Thyroid gland (tissue), 4 donors: ENCODE measurements at regions not wholly inside any gene's neighbourhood (a gene's known extent, or its start where the extent isn't known, plus 50 kb on each side); places are given as distances from the start of the nearest gene placed in this dataset.
"Not testable (repeated sequence)": the region's sequence is repeated elsewhere in the genome, so short reads cannot be mapped to it uniquely, and the experiment has no call there.

Source experiments
- DNase-seq, 2 donors: peaks; one replicate each; pipeline ENCODE4 v3.0.0-alpha.2; 2019
- H3K27ac ChIP-seq, 3 donors: fragments of 200-600 bp; sonication (generic); 1 replicate in 2 of 3; 2 replicates in 1 of 3; pipeline ENCODE4 v1.5.1; 2016 to 2019; ENCODE audit warnings: mild to moderate bottlenecking in 1 of 3, moderate library complexity in 1 of 3
- H3K27me3 ChIP-seq: fragments of 200-600 bp; sonication (generic); one replicate; pipeline ENCODE4 v1.5.1; 2019
- H3K36me3 ChIP-seq, 2 donors: fragments of 200-600 bp; sonication (generic); one replicate each; pipeline ENCODE4 v1.5.1; 2016 to 2019
- H3K4me1 ChIP-seq, 2 donors: fragments of 200-600 bp; sonication (generic); one replicate each; pipeline ENCODE4 v1.5.1; 2017 to 2019
- H3K4me3 ChIP-seq, 3 donors: fragments of 200-600 bp; sonication (generic); replicated peaks in 1 of 3; 1 replicate in 2 of 3; 2 replicates in 1 of 3; pipeline ENCODE4 v1.5.1; 2016; ENCODE audit warnings: mild to moderate bottlenecking in 1 of 3
- H3K9me3 ChIP-seq: fragments of 200-600 bp; sonication (generic); one replicate; pipeline ENCODE4 v1.5.1; 2017
- POLR2A ChIP-seq, 2 donors: fragments of 450-650 bp; IDR thresholded peaks; one replicate each; pipeline ENCODE4 v1.6.1; 2017; ENCODE audit warnings: antibody characterized with exemption in 2 of 2, mild to moderate bottlenecking in 2 of 2, moderate library complexity in 1 of 2
- WGBS, 2 donors: methylation state at CpG; one replicate each; pipeline ENCODE4 v1.1.5; 2017; 5-methylcytosine and 5-hydroxymethylcytosine counted together
- intact Hi-C: fragments of 100-400 bp; cut with DNase I; formaldehyde crosslinking; loops from one replicate; pipeline ENCODE4 v1.15.1; 2023
- TF ChIP-seq, protein P1 (sequence below), 6 experiments: fragments of 200-600 bp in 3 of 6; fragments of 450-650 bp in 3 of 6; sonication (generic) in 3 of 6; IDR thresholded peaks; one replicate each; pipeline ENCODE4 v1.5.1; 2016 to 2019; ENCODE audit warnings: antibody characterized with exemption in 6 of 6, mild to moderate bottlenecking in 2 of 6, inconsistent platforms in 1 of 6, moderate library complexity in 1 of 6

DNA sequence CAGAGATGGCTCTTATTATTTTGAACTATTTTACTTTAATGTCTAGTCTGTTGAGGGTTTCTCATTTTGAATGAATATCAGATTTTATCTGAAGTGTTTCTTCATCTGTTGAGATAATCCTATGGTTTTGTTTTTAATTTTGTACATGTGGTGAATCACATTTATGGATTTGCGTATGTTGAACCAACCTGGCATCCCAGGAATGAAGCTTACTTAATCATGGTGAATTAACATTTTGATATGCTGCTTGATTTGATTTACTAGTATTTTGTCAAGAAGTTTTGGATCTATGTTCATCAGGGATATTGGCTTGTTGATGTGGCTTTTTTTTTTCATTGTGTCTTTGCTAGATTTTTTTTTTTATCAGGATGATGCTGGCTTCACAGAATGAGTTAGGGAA lies 2390.9 kb downstream of the PCDH7 start:
- 95 to 96% methylated on average over 1 of the region's 1 CpG for WGBS, 2 donors

DNA sequence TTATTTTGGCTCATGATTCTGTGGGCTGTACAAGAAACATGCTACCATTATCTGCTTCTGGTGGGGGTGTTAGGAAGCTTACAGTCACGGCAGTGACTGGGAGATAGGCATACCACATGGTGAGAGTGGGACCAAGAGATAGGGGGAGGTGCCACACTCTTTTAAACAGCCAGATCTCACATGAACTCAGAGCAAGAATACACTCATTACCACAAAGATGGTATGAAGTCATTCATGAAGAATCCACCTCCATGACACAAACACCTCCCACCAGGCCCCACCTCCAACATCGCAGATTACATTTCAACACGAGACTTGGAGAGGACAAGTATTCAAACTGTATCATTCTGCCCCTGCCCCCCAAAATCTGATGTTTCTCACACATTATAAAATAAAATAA lies 2396.7 kb downstream of the PCDH7 start:
- WGBS, 2 donors, result 89 to 93% methylated on average over 3 of the region's 3 CpGs
- Histone ChIP-seq H3K27me3 (no peaks in the 10 kb centered on the region), H3K4me1 (no peaks in the 10 kb centered on the region), H3K36me3 (no peaks in the 10 kb centered on the region), H3K27ac (no peak overlapping the region), H3K4me3 (no peak overlapping the region), H3K9me3 (no peaks in the 10 kb centered on the region)
- DNase-seq, result no peak
- no peak for TF ChIP-seq POLR2A (IDR thresholded peaks at IDR 0.05)
- intact Hi-C loops, result no loop called here

More for the DNA sequence above, 2390.9 kb downstream of the PCDH7 start:
- no peak for TF ChIP-seq POLR2A (IDR thresholded peaks at IDR 0.05)
- TF ChIP-seq, protein P1, sequence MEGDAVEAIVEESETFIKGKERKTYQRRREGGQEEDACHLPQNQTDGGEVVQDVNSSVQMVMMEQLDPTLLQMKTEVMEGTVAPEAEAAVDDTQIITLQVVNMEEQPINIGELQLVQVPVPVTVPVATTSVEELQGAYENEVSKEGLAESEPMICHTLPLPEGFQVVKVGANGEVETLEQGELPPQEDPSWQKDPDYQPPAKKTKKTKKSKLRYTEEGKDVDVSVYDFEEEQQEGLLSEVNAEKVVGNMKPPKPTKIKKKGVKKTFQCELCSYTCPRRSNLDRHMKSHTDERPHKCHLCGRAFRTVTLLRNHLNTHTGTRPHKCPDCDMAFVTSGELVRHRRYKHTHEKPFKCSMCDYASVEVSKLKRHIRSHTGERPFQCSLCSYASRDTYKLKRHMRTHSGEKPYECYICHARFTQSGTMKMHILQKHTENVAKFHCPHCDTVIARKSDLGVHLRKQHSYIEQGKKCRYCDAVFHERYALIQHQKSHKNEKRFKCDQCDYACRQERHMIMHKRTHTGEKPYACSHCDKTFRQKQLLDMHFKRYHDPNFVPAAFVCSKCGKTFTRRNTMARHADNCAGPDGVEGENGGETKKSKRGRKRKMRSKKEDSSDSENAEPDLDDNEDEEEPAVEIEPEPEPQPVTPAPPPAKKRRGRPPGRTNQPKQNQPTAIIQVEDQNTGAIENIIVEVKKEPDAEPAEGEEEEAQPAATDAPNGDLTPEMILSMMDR (IDR thresholded peaks at IDR 0.05), result no peak
- H3K27me3 ChIP-seq, result no peaks in the 10 kb centered on the region
- no peaks in the 10 kb centered on the region for H3K9me3 ChIP-seq
- H3K36me3 ChIP-seq, result no peaks in the 10 kb centered on the region
- intact Hi-C loops, result no loop called here
- H3K4me3 ChIP-seq, result no peak overlapping the region
- no peaks in the 10 kb centered on the region for H3K4me1 ChIP-seq
- H3K27ac ChIP-seq, result no peak overlapping the region
- DNase-seq, result no peak

DNA sequence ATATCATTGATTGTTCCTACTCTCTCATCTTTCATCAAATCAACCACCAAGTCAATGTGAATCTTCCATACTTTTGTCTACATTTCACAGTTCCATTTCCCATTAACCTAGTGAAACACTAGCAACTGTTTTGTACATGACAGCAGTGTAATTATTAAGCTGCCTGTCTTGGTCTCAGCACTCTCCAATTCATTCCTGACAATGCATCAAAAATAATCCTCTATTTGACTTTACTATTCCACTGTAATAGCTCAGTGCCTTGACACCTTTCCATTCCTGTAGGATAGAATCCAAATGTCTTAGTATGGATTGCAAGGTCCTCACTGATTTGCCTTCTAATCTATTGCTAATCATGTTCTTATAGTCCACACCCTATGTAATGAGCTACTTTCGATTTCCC lies 2405.8 kb downstream of the PCDH7 start:
- no peaks in the 10 kb centered on the region for H3K36me3 ChIP-seq
- H3K4me1 ChIP-seq, result no peaks in the 10 kb centered on the region
- no peak for DNase-seq
- TF ChIP-seq POLR2A (IDR thresholded peaks at IDR 0.05), result no peak
- TF ChIP-seq, protein P1 (IDR thresholded peaks at IDR 0.05), result no peak
- H3K4me3 ChIP-seq, result no peak overlapping the region
- no peaks in the 10 kb centered on the region for H3K27me3 ChIP-seq
- no peaks in the 10 kb centered on the region for H3K9me3 ChIP-seq
- 86 to 92% methylated on average over 1 of the region's 1 CpG for WGBS, 2 donors
- no peak overlapping the region for H3K27ac ChIP-seq
- intact Hi-C loops, result no loop called here

DNA sequence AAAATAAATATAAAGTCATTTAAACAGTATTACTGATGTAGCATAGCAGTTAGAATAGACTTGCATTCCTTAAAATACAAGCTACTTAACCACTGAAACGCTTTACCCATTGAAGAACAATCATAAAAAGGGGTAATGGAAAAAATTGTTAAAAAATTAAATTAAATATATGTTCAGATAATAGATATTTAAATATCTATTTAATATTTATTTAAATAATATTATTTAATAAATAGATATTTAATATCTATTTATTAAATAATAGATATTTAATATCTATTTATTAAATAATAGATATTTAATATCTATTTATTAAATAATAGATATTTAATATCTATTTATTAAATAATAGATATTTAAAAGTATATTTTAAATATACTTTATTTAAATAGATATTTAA lies 2410.5 kb downstream of the PCDH7 start:
- 88 to 91% methylated on average over 1 of the region's 1 CpG for WGBS, 2 donors
- DNase-seq, result not testable (repeated sequence)

DNA sequence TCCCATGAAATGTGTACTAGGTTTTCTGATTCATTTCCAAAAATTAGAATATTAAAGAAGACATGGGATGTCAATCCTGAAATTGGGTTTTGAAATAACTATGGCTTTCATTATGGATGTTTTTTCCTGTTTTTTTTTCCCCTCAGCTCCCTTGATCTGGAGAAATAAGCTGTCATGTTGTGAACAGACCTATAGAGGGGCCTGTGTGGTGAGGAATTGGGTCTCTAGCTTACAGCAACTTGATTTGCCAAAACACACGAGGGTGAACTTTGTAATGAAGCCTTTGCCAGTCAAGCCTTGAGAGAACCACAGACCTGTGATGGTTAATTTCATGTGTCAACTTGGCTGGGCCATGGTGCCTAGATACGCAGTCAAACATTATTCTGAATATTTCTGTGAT lies 2413.6 kb downstream of the PCDH7 start:
- Histone ChIP-seq H3K27me3 (no peaks in the 10 kb centered on the region), H3K36me3 (no peaks in the 10 kb centered on the region), H3K4me1 (no peaks in the 10 kb centered on the region), H3K9me3 (no peaks in the 10 kb centered on the region), H3K4me3 (no peak overlapping the region), H3K27ac (no peak overlapping the region)
- WGBS, 2 donors, result 64 to 69% methylated on average over 2 of the region's 2 CpGs
- intact Hi-C loops, result no loop called here
- no peak for DNase-seq
- no peak for TF ChIP-seq POLR2A (IDR thresholded peaks at IDR 0.05)
- TF ChIP-seq, protein P1 (IDR thresholded peaks at IDR 0.05), result no peak

More for the DNA sequence above, 2410.5 kb downstream of the PCDH7 start:
- H3K27me3 ChIP-seq, intact Hi-C loops, H3K4me3 ChIP-seq, H3K4me1 ChIP-seq, H3K27ac ChIP-seq, H3K36me3 ChIP-seq, H3K9me3 ChIP-seq: not testable (repeated sequence)

DNA sequence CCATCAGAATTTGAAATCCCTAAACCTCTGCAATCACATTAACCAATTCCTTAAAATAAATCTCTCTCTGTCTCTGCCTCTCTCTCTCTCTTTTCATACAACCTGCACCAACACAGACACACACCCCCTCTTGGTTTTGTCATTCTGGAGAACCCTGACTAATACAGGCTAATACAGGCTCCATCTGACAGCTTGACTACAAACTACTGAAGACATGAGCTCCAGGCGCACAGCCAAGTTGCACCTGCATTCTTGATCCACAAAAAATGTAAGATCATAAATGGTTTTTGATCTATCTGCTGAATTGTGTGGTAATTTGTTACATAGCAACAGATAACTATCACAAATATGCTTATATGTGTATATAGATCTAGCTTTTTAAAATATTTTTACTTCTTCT lies 2414.2 kb downstream of the PCDH7 start:
- TF ChIP-seq POLR2A (IDR thresholded peaks at IDR 0.05), result no peak
- TF ChIP-seq, protein P1 (IDR thresholded peaks at IDR 0.05), result no peak
- WGBS, 2 donors, result 58 to 94% methylated on average over 1 of the region's 1 CpG
- Histone ChIP-seq H3K27ac (no peak overlapping the region), H3K4me1 (no peaks in the 10 kb centered on the region), H3K9me3 (no peaks in the 10 kb centered on the region), H3K4me3 (no peak overlapping the region), H3K27me3 (no peaks in the 10 kb centered on the region), H3K36me3 (no peaks in the 10 kb centered on the region)
- DNase-seq, result no peak
- intact Hi-C loops, result no loop called here
